ENCODE measurements at regions not wholly inside any gene's neighbourhood (a gene's known extent, or its start where the extent isn't known, plus 50 kb on each side); places are given as distances from the start of the nearest gene placed in this dataset.

DNA sequence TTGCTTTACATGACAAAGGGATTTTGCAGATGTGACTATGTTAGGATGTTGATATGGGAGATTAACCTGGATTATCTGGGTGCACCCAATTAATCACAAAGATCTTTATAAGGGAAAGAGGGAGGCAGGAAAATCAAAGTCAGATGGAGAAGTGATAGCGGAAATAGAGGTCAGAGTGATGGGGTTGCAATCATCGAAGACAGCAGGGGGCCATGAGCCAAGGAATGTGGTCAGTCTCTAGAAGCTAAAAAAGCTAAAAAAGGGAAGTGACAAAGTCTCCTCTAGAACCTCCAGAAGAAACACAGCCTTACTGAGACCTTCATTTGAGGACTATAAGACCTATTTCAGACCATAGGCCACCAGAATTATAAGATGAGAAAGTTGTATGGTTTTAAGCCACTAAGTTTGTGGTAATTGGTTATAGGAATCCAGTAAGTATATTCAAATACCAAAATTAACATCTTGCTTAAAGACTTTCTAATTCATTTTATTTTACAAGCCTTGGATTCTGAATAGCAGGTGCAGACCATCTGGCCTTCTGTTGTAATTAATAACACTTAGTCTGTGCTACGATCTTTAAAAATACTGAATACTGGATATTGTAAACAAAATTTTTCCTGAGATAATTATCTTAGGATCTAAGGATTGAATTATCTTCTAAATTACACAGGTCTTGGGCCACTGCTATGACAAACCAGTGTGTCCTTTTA lies 493.4 kb upstream of the PCDH20 start:
- TF ChIP-seq, protein P1, sequence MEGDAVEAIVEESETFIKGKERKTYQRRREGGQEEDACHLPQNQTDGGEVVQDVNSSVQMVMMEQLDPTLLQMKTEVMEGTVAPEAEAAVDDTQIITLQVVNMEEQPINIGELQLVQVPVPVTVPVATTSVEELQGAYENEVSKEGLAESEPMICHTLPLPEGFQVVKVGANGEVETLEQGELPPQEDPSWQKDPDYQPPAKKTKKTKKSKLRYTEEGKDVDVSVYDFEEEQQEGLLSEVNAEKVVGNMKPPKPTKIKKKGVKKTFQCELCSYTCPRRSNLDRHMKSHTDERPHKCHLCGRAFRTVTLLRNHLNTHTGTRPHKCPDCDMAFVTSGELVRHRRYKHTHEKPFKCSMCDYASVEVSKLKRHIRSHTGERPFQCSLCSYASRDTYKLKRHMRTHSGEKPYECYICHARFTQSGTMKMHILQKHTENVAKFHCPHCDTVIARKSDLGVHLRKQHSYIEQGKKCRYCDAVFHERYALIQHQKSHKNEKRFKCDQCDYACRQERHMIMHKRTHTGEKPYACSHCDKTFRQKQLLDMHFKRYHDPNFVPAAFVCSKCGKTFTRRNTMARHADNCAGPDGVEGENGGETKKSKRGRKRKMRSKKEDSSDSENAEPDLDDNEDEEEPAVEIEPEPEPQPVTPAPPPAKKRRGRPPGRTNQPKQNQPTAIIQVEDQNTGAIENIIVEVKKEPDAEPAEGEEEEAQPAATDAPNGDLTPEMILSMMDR (IDR thresholded peaks at IDR 0.05): no peak
- TF ChIP-seq POLR2A (IDR thresholded peaks at IDR 0.05): no peak
- TF ChIP-seq EP300 (IDR thresholded peaks at IDR 0.05): no peak
